SK-N-SH (cell line): ENCODE measurements at regions not wholly inside any gene's neighbourhood (a gene's known extent, or its start where the extent isn't known, plus 50 kb on each side); places are given as distances from the start of the nearest gene placed in this dataset.

Experiments used
- CTCF ChIA-PET: fragments of 300-600, 350-600 bp; formaldehyde crosslinking; extraction: SDS; loops from one replicate; lab custom pipeline; 2021; lab: Yijun Ruan, JAX
- POLR2A ChIA-PET: fragments of 350-600 bp; sonication (Branson Sonifier 250); formaldehyde crosslinking; extraction: SDS; loops from one replicate; lab custom pipeline; 2020; ENCODE audit warnings: antibody characterized with exemption, inconsistent platforms; lab: Yijun Ruan, JAX
- DNase-seq: peaks from one replicate; pipeline ENCODE4 v3.0.0; 2012
- H2AFZ ChIP-seq: fragments of 200-600 bp; sonication (generic); 2 replicates; pipeline ENCODE4 v1.8.1; 2016; ENCODE audit warnings: antibody characterized with exemption, mild to moderate bottlenecking, low read depth
- H3F3A ChIP-seq: fragments of 200-600 bp; sonication (generic); replicated peaks from 2 replicates; pipeline ENCODE3; 2016; ENCODE audit warnings: antibody characterized with exemption, mild to moderate bottlenecking; ENCODE audit not compliant: insufficient read depth
- H3K27ac ChIP-seq, 2 experiments: fragments of 200-500 bp in 1 of 2; fragments of 200-600 bp in 1 of 2; sonication (Bioruptor generic) in 1 of 2; sonication (generic), shearing (Covaris generic) in 1 of 2; 2 replicates each; pipeline versions ENCODE4 v1.5.1 to v1.6.1; 2014 to 2016; ENCODE audit warnings: low read depth in 2 of 2, inconsistent platforms in 1 of 2, low read length in 1 of 2, mild to moderate bottlenecking in 1 of 2, mixed read lengths in 1 of 2
- H3K27me3 ChIP-seq: fragments of 200-600 bp; sonication (generic), shearing (Covaris generic); 2 replicates; pipeline ENCODE4 v1.6.1; 2016; ENCODE audit warnings: mixed run types; ENCODE audit not compliant: insufficient read depth
- H3K36me3 ChIP-seq, 2 experiments: fragments of 200-500 bp in 1 of 2; fragments of 200-600 bp in 1 of 2; sonication (Bioruptor generic) in 1 of 2; sonication (generic) in 1 of 2; replicated peaks in 1 of 2; 2 replicates each; pipeline versions ENCODE3 to v1.5.1; 2014 to 2016; ENCODE audit warnings: low read length in 1 of 2, mild to moderate bottlenecking in 1 of 2; ENCODE audit not compliant: insufficient read depth in 2 of 2, control insufficient read depth in 1 of 2
- H3K4me1 ChIP-seq, 2 experiments: fragments of 200-500 bp in 1 of 2; fragments of 200-600 bp in 1 of 2; sonication (Bioruptor generic) in 1 of 2; sonication (generic), shearing (Covaris generic) in 1 of 2; 2 replicates each; pipeline versions ENCODE4 v1.5.1 to v1.6.1; 2014 to 2016; ENCODE audit warnings: low read depth in 1 of 2, low read length in 1 of 2, mixed run types in 1 of 2; ENCODE audit not compliant: insufficient read depth in 2 of 2, control insufficient read depth in 1 of 2
- H3K4me2 ChIP-seq: fragments of 200-600 bp; sonication (generic), shearing (Covaris generic); 2 replicates; pipeline ENCODE4 v1.6.1; 2017; ENCODE audit warnings: mixed run types
- H3K4me3 ChIP-seq, 2 experiments: fragments of 200-500 bp in 1 of 2; fragments of 200-600 bp in 1 of 2; sonication (Bioruptor generic) in 1 of 2; sonication (generic), shearing (Covaris generic) in 1 of 2; 2 replicates each; pipeline versions ENCODE4 v1.5.1 to v1.8.1; 2014 to 2016; ENCODE audit warnings: low read depth in 2 of 2, inconsistent platforms in 1 of 2, low read length in 1 of 2, mild to moderate bottlenecking in 1 of 2, mixed read lengths in 1 of 2, moderate library complexity in 1 of 2
- H3K79me2 ChIP-seq: fragments of 200-600 bp; sonication (generic); 2 replicates; pipeline ENCODE4 v1.8.1; 2017; ENCODE audit warnings: mild to moderate bottlenecking; ENCODE audit not compliant: insufficient read depth
- H3K9ac ChIP-seq: fragments of 200-600 bp; sonication (generic); 2 replicates; pipeline ENCODE4 v1.6.1; 2017; ENCODE audit warnings: mixed run types
- H3K9me2 ChIP-seq: fragments of 200-600 bp; sonication (generic); 2 replicates; pipeline ENCODE4 v1.6.1; 2017; ENCODE audit warnings: mixed run types
- H3K9me3 ChIP-seq: fragments of 200-600 bp; sonication (generic); 2 replicates; pipeline ENCODE4 v1.6.1; 2017; ENCODE audit warnings: mixed run types, mild to moderate bottlenecking, moderate library complexity
- H4K20me1 ChIP-seq: fragments of 200-600 bp; sonication (generic); 2 replicates; pipeline ENCODE4 v1.6.1; 2017; ENCODE audit warnings: mild to moderate bottlenecking, mixed run types; ENCODE audit not compliant: insufficient read depth
- CHD2 ChIP-seq: fragments of 150-350 bp; IDR thresholded peaks from 2 replicates; pipeline ENCODE4 v1.6.1; 2018; ENCODE audit warnings: low read length; ENCODE audit not compliant: partially characterized antibody
- ELF1 ChIP-seq: IDR thresholded peaks from 2 replicates; pipeline ENCODE4 v1.4.0; 2012
- EZH2phosphoT487 ChIP-seq: fragments of 200-600 bp; sonication (generic); IDR thresholded peaks from 2 replicates; pipeline ENCODE4 v1.6.1; 2017; ENCODE audit warnings: low read depth, mixed run types, mild to moderate bottlenecking, antibody characterized with exemption, moderate library complexity, borderline replicate concordance
- FOSL2 ChIP-seq: IDR thresholded peaks from 2 replicates; pipeline ENCODE4 v1.4.0; 2012; ENCODE audit warnings: low read depth, mild to moderate bottlenecking, moderate library complexity, borderline replicate concordance
- FOXJ3 ChIP-seq: sonication (generic); formaldehyde crosslinking; IDR thresholded peaks from 2 replicates; pipeline ENCODE4 v1.5.1; 2020; ENCODE audit warnings: mild to moderate bottlenecking, missing genetic modification reagents
- GABPA ChIP-seq: IDR thresholded peaks from 2 replicates; pipeline ENCODE4 v1.4.0; 2012; ENCODE audit warnings: low read depth, mild to moderate bottlenecking
- GATA2 ChIP-seq: sonication (generic); formaldehyde crosslinking; IDR thresholded peaks from 2 replicates; pipeline ENCODE4 v1.5.0; 2020; ENCODE audit warnings: mild to moderate bottlenecking, missing genetic modification reagents
- JUND ChIP-seq: IDR thresholded peaks from 2 replicates; pipeline ENCODE4 v1.4.0; 2012
- MAX ChIP-seq: IDR thresholded peaks from 2 replicates; pipeline ENCODE4 v1.4.0; 2012; ENCODE audit warnings: low read depth
- MXI1 ChIP-seq: IDR thresholded peaks from 2 replicates; pipeline ENCODE4 v1.6.1; 2012; ENCODE audit warnings: mild to moderate bottlenecking, low read depth, low read length, improper control_type of control experiment
- NFIC ChIP-seq: IDR thresholded peaks from 2 replicates; pipeline ENCODE4 v1.4.0; 2012; ENCODE audit warnings: borderline replicate concordance
- POLR2AphosphoS5 ChIP-seq: IDR thresholded peaks from 2 replicates; pipeline ENCODE4 v1.6.1; 2012; ENCODE audit warnings: low read depth, low read length
- REST ChIP-seq: IDR thresholded peaks from 2 replicates; pipeline ENCODE4 v1.6.1; 2012; ENCODE audit warnings: mild to moderate bottlenecking, low read depth, low read length, moderate library complexity
- RXRA ChIP-seq: IDR thresholded peaks from 2 replicates; pipeline ENCODE4 v1.4.0; 2012; ENCODE audit warnings: low read depth, mild to moderate bottlenecking, borderline replicate concordance
- TAF1 ChIP-seq: IDR thresholded peaks from 2 replicates; pipeline ENCODE4 v1.6.1; 2012; ENCODE audit warnings: low read depth, mild to moderate bottlenecking, low read length, moderate library complexity, borderline replicate concordance
- USF1 ChIP-seq: IDR thresholded peaks from 2 replicates; pipeline ENCODE4 v1.4.0; 2012; ENCODE audit warnings: low read depth, borderline replicate concordance
- USF2 ChIP-seq: fragments of 150-350 bp; IDR thresholded peaks from 2 replicates; pipeline ENCODE4 v1.6.1; 2017; ENCODE audit warnings: antibody characterized with exemption, low read length, low read depth, borderline replicate concordance
- WGBS: methylation state at CpG from one replicate; pipeline ENCODE4 v1.1.6; 2017; ENCODE audit warnings: low lambda C conversion rate; 5-methylcytosine and 5-hydroxymethylcytosine counted together
- TF ChIP-seq, protein P1 (sequence below): IDR thresholded peaks from 2 replicates; pipeline ENCODE4 v1.4.0; 2012; ENCODE audit warnings: low read depth, borderline replicate concordance

GRCh38 chr16:87119748-87120147, 197.4 kb downstream of the C16orf95 start:
- no peak overlapping the region for H2AFZ ChIP-seq
- no peak overlapping the region for H3K27ac ChIP-seq
- H3K9me2 ChIP-seq, result no peaks in the 10 kb centered on the region
- no peaks in the 10 kb centered on the region for H3K36me3 ChIP-seq
- H3K9me3 ChIP-seq, result no peaks in the 10 kb centered on the region
- TF ChIP-seq CHD2, result no peak
- TF ChIP-seq GABPA, result no peak
- TF ChIP-seq GATA2 (CRISPR knock-in tag), result no peak
- no peak for TF ChIP-seq EZH2phosphoT487
- TF ChIP-seq FOSL2, result no peak
- no peak for TF ChIP-seq MXI1
- no peak for TF ChIP-seq RXRA
- TF ChIP-seq TAF1, result no peak
- TF ChIP-seq USF2, result no peak
- TF ChIP-seq, protein P1, sequence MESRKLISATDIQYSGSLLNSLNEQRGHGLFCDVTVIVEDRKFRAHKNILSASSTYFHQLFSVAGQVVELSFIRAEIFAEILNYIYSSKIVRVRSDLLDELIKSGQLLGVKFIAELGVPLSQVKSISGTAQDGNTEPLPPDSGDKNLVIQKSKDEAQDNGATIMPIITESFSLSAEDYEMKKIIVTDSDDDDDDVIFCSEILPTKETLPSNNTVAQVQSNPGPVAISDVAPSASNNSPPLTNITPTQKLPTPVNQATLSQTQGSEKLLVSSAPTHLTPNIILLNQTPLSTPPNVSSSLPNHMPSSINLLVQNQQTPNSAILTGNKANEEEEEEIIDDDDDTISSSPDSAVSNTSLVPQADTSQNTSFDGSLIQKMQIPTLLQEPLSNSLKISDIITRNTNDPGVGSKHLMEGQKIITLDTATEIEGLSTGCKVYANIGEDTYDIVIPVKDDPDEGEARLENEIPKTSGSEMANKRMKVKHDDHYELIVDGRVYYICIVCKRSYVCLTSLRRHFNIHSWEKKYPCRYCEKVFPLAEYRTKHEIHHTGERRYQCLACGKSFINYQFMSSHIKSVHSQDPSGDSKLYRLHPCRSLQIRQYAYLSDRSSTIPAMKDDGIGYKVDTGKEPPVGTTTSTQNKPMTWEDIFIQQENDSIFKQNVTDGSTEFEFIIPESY, result no peak
- no peak for TF ChIP-seq USF1
- no peak for TF ChIP-seq JUND
- no peak for TF ChIP-seq MAX
- TF ChIP-seq POLR2AphosphoS5, result no peak
- no peak for TF ChIP-seq NFIC
- no peak for TF ChIP-seq ELF1
- no peak for TF ChIP-seq FOXJ3 (CRISPR knock-in tag)
- TF ChIP-seq REST, result no peak
- no peaks in the 10 kb centered on the region for H3K79me2 ChIP-seq
- H3K9ac ChIP-seq, result no peak overlapping the region
- no peaks in the 10 kb centered on the region for H4K20me1 ChIP-seq
- H3F3A ChIP-seq, result no peaks in the 10 kb centered on the region
- whole genome bisulfite sequencing, result 21% methylated on average over 9 of the region's 9 CpGs
- no peak overlapping the region for H3K4me2 ChIP-seq
- H3K4me1 ChIP-seq, result no peaks in the 10 kb centered on the region
- peaks cover 62% of the 10 kb centered on the region for H3K27me3 ChIP-seq
- CTCF ChIA-PET, result no interaction called here
- POLR2A ChIA-PET, result no interaction called here
- no peak for DNase-seq
- H3K4me3 ChIP-seq, result no peak overlapping the region
